Peyer's patch (tissue), 4 donors: ENCODE measurements at regions not wholly inside any gene's neighbourhood (a gene's known extent, or its start where the extent isn't known, plus 50 kb on each side); places are given as distances from the start of the nearest gene placed in this dataset.

Experiments used
- POLR2A ChIP-seq, 2 donors: fragments of 450-650 bp; IDR thresholded peaks; one replicate each; pipeline ENCODE4 v1.5.1; 2017; ENCODE audit warnings: antibody characterized with exemption in 2 of 2, mild to moderate bottlenecking in 2 of 2, moderate library complexity in 2 of 2
- TF ChIP-seq, protein P1 (sequence below), 6 experiments: fragments of 450-650 bp in 4 of 6; fragments of 200-600 bp in 2 of 6; sonication (generic) in 1 of 6; IDR thresholded peaks; one replicate each; pipeline ENCODE4 v1.5.1; 2017 to 2019; ENCODE audit warnings: antibody characterized with exemption in 6 of 6, mild to moderate bottlenecking in 3 of 6, moderate library complexity in 1 of 6

DNA sequence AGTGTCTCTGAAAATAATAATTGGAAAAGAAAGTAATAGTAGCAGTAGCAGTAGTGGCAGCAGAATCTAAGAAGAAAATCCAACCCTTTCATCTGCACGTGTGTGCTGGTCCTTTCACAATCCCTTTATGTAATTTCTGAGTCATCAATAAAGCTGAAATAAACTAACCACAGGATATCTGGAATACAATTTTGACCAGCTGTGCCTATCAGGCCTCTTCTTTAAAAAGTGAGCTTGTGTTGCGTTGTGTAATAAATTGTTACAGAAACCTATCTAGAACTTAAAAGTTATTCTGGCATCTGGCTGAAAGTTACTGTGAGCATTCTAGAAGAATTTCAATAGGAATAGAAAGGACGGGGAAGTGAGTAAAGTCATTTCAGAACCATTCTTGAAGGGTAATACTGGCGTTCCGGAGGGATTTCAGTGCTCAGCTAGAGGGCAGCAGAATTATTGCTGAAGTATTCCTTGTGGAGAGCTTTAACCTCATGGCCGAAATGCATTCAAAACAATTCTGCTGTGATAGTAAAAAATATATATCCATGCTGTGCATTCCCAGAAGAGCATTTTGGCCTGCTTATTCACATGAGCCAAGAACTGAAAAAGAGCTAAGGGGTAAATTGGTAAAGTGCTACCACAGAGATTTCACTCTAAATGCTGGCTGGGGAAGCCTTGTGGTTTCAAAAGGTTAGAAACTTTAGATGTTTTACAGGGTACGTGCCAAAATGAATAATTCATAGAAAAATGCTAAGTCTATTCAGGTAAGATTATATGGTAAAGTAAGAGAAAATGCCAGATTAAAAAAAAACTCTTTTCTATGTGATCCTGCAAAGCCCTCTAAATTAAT lies 260.6 kb downstream of the NKX6-1 start:
- TF ChIP-seq POLR2A (IDR thresholded peaks at IDR 0.05): no peak
- TF ChIP-seq, protein P1, sequence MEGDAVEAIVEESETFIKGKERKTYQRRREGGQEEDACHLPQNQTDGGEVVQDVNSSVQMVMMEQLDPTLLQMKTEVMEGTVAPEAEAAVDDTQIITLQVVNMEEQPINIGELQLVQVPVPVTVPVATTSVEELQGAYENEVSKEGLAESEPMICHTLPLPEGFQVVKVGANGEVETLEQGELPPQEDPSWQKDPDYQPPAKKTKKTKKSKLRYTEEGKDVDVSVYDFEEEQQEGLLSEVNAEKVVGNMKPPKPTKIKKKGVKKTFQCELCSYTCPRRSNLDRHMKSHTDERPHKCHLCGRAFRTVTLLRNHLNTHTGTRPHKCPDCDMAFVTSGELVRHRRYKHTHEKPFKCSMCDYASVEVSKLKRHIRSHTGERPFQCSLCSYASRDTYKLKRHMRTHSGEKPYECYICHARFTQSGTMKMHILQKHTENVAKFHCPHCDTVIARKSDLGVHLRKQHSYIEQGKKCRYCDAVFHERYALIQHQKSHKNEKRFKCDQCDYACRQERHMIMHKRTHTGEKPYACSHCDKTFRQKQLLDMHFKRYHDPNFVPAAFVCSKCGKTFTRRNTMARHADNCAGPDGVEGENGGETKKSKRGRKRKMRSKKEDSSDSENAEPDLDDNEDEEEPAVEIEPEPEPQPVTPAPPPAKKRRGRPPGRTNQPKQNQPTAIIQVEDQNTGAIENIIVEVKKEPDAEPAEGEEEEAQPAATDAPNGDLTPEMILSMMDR (IDR thresholded peaks at IDR 0.05): no peak
